ENCODE measurements at regions not wholly inside any gene's neighbourhood (a gene's known extent, or its start where the extent isn't known, plus 50 kb on each side); places are given as distances from the start of the nearest gene placed in this dataset.

GRCh38 chr1:89472886-89473417, 51.7 kb upstream of the LRRC8B start:
- Histone ChIP-seq H3K27me3 (ENCODE audit: control insufficient read depth, insufficient read depth, low read length) (no peaks in the 10 kb centered on the region), H3K36me3 (replicated peaks; ENCODE audit: control insufficient read depth, insufficient read depth, low read length) (no peaks in the 10 kb centered on the region), H3K4me3 (ENCODE audit: insufficient read depth, low read depth, low read length) (no peak overlapping the region)
- DNase-seq, result no peak

Data from H7 (cell line).